ENCODE measurements at regions not wholly inside any gene's neighbourhood (a gene's known extent, or its start where the extent isn't known, plus 50 kb on each side); places are given as distances from the start of the nearest gene placed in this dataset.

- TF ChIP-seq, protein P1, sequence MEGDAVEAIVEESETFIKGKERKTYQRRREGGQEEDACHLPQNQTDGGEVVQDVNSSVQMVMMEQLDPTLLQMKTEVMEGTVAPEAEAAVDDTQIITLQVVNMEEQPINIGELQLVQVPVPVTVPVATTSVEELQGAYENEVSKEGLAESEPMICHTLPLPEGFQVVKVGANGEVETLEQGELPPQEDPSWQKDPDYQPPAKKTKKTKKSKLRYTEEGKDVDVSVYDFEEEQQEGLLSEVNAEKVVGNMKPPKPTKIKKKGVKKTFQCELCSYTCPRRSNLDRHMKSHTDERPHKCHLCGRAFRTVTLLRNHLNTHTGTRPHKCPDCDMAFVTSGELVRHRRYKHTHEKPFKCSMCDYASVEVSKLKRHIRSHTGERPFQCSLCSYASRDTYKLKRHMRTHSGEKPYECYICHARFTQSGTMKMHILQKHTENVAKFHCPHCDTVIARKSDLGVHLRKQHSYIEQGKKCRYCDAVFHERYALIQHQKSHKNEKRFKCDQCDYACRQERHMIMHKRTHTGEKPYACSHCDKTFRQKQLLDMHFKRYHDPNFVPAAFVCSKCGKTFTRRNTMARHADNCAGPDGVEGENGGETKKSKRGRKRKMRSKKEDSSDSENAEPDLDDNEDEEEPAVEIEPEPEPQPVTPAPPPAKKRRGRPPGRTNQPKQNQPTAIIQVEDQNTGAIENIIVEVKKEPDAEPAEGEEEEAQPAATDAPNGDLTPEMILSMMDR (IDR thresholded peaks at IDR 0.05): no peak
Measured at GRCh38 chr4:8701126-8702019, 108.8 kb downstream of the CPZ start.

GRCh38 chr4:8700531-8700930, 108.0 kb downstream of the CPZ start:
- TF ChIP-seq, protein P1 (IDR thresholded peaks at IDR 0.05): no peak

GRCh38 chr4:8699479-8700145, 107.0 kb downstream of the CPZ start:
- TF ChIP-seq, protein P1 (IDR thresholded peaks at IDR 0.05): no peak

DNA sequence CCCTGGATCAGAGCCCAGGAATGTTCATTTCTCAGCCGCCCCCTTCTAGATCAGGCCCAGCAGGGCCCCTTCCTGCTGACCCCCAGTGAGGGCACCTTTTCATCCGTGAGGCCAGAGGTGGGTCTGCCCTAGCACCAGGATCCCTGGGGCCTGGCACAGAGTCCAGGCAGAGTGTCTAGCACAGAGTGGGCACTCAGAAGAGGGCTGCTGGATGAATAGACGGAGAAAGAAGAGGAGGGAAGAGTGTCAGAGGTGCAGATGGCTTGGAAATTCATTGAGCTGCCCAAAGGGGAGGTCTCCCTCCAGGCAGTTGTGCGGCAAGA, 106.5 kb downstream of the CPZ start:
- TF ChIP-seq, protein P1 (IDR thresholded peaks at IDR 0.05): no peak

DNA sequence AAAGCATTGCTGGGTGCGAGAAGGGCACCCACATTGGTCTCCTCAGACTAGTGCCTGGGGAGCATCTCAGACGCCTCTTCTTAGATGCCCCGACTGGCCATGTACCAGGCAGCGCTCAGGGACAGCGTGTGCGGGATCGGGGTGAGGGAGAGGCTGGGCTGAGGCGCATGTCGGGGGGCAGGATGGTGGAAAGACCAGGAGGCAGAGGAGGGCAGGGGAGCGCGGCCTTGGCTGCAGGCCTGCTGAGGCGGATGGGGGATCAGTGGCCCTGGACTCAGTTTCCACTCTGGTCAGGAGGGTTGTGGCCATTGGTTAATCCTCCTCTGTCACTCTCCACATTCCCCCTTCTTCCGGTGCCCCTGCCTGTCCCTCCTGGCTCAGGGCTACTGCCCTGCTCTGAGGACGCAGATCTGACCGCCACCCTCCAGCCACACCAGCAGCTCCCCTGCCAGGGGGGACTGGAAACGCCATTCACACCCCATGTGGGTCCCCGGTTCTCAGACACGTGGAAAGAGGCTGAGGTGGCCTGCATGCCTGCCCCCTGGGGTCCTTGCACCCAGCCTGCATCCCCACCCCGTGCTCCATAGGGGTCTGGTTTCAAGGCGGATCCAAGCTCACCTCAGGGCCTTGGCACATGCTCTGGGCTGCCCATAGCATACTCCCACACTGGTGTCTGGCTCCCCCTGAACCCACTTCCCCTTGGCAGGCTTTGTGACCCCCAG, 105.9 kb downstream of the CPZ start:
- TF ChIP-seq, protein P1 (IDR thresholded peaks at IDR 0.05): no peak

GRCh38 chr4:8697826-8698225, 105.3 kb downstream of the CPZ start:
- TF ChIP-seq, protein P1 (IDR thresholded peaks at IDR 0.05): no peak

DNA sequence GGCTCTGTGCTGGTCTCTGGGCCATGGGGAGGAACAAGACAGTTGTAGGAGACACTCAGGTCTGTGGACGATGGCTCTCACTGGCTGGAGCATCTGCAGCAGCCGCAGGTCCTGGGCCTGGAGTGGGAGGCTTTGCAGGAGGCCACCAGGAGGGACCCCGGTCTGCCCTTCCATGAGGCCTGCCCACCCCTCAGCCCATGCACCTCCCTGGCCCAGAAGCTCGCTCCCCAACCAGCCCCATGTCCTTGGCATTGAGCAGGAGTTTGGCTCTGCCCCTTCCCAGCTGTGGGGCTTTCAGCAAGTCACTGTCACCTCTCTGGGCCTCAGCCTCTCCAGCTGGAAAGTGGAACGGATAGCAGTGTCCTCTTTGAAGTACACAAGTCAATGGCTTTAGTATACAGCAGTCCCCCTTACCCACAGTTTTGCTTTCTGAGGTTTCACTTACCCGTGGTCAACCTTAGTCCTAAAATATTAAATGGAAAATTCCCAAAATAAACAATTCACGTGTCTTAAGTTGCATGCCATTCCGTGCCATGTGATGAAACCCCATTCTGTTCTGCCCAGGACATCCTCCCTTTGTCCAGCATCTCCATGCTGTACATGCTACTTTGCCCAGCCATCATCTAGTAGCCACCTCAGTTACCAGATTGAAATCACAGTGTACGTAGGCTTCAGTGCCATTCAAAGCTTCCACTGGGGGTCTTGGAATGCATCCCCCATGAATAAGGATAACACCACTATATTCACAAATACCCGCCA, 104.0 kb downstream of the CPZ start:
- TF ChIP-seq, protein P1 (IDR thresholded peaks at IDR 0.05): no peak

Measured in LNCAP (cell line).